ENCODE measurements at regions not wholly inside any gene's neighbourhood (a gene's known extent, or its start where the extent isn't known, plus 50 kb on each side); places are given as distances from the start of the nearest gene placed in this dataset.

- no peak for DNase-seq
Measured at GRCh38 chr5:30926218-30926617, 267.3 kb upstream of the CDH6 start.

- DNase-seq = no peak
Measured at GRCh38 chr5:30921388-30921787, 272.1 kb upstream of the CDH6 start.

GRCh38 chr5:30918171-30918570, 275.3 kb upstream of the CDH6 start:
- peak; percentile 75 for DNase-seq

- peak; percentile 23 for DNase-seq
Measured at GRCh38 chr5:30908356-30908755, 285.1 kb upstream of the CDH6 start.

GRCh38 chr5:30900367-30900766, 293.1 kb upstream of the CDH6 start:
- no peak for DNase-seq

GRCh38 chr5:30894811-30895210, 298.7 kb upstream of the CDH6 start:
- DNase-seq = no peak

- no peak for DNase-seq
Measured at GRCh38 chr5:30891660-30892059, 301.8 kb upstream of the CDH6 start.

GRCh38 chr5:30890377-30890776, 303.1 kb upstream of the CDH6 start:
- no peak for DNase-seq

- no peak for DNase-seq
Measured at GRCh38 chr5:30880514-30880913, 313.0 kb upstream of the CDH6 start.

GRCh38 chr5:30879887-30880286, 313.6 kb upstream of the CDH6 start:
- no peak for DNase-seq

- DNase-seq = peak; percentile 86
Measured at GRCh38 chr5:30878746-30879145, 314.7 kb upstream of the CDH6 start.

- DNase-seq = peak; percentile 47
Measured at GRCh38 chr5:30878296-30878695, 315.2 kb upstream of the CDH6 start.

- DNase-seq = peak; percentile 65
Measured at GRCh38 chr5:30874241-30875034, 319.0 kb upstream of the CDH6 start.

- no peak for DNase-seq
Measured at GRCh38 chr5:30871196-30871595, 322.3 kb upstream of the CDH6 start.

GRCh38 chr5:30867711-30868110, 325.8 kb upstream of the CDH6 start:
- DNase-seq = no peak

GRCh38 chr5:30866142-30866541, 327.3 kb upstream of the CDH6 start:
- no peak for DNase-seq

GRCh38 chr5:30856242-30856641, 337.2 kb upstream of the CDH6 start:
- DNase-seq = no peak

GRCh38 chr5:30853158-30853557, 340.3 kb upstream of the CDH6 start:
- no peak for DNase-seq

GRCh38 chr5:30850866-30851265, 342.6 kb upstream of the CDH6 start:
- no peak for DNase-seq

- DNase-seq = no peak
Measured at GRCh38 chr5:30849931-30850710, 343.4 kb upstream of the CDH6 start.

GRCh38 chr5:30846171-30846570, 347.3 kb upstream of the CDH6 start:
- DNase-seq = no peak

- no peak for DNase-seq
Measured at GRCh38 chr5:30845194-30845593, 348.3 kb upstream of the CDH6 start.

GRCh38 chr5:30843541-30843940, 349.9 kb upstream of the CDH6 start:
- DNase-seq = no peak

- DNase-seq = no peak
Measured at GRCh38 chr5:30839956-30840355, 353.5 kb upstream of the CDH6 start.
